IMR-90 (cell line): ENCODE measurements at regions not wholly inside any gene's neighbourhood (a gene's known extent, or its start where the extent isn't known, plus 50 kb on each side); places are given as distances from the start of the nearest gene placed in this dataset.

Experiments used
- ATAC-seq: fragments of 200-7000 bp; cut with Tn5 transposase; 2 replicates; pipeline ENCODE4 v1.9.1; 2020; ENCODE audit warnings: low read depth, mild to moderate bottlenecking, moderate library complexity
- BruUV-seq: library from RNA; stranded (reverse); fragments of 400-500 nt; replicated peaks from 2 replicates; lab custom pipeline; 2021; lab: Mats Ljungman, UMichigan
- CTCF ChIA-PET: fragments of 300-600 bp; formaldehyde crosslinking; extraction: SDS; loops from one replicate; lab custom pipeline; 2021; ENCODE audit warnings: antibody characterized with exemption; lab: Yijun Ruan, JAX
- POLR2A ChIA-PET: fragments of 300-600 bp; sonication (Branson Sonifier 250); formaldehyde crosslinking; loops from one replicate; lab custom pipeline; 2022; ENCODE audit warnings: antibody characterized with exemption; ENCODE audit not compliant: unreplicated experiment; lab: Charles Lee
- DNase-seq: peaks from one replicate; pipeline ENCODE4 v3.0.0; 2013
- H2AFZ ChIP-seq: replicated peaks from 2 replicates; pipeline ENCODE3; 2013; ENCODE audit warnings: low read length, mild to moderate bottlenecking; ENCODE audit not compliant: poor library complexity
- H2AK5ac ChIP-seq: 2 replicates; pipeline ENCODE4 v1.6.1; 2013; ENCODE audit warnings: low read depth, low read length, inconsistent platforms
- H2AK9ac ChIP-seq: replicated peaks from 2 replicates; pipeline ENCODE3; 2013; ENCODE audit warnings: mild to moderate bottlenecking, low read depth, low read length, moderate library complexity; ENCODE audit not compliant: poor library complexity
- H2BK120ac ChIP-seq: 2 replicates; pipeline ENCODE4 v1.6.1; 2013; ENCODE audit warnings: low read depth, low read length, inconsistent platforms
- H2BK15ac ChIP-seq: 3 replicates; pipeline ENCODE4 v1.6.1; 2013; ENCODE audit warnings: low read depth, low read length, inconsistent platforms
- H2BK20ac ChIP-seq: 2 replicates; pipeline ENCODE4 v1.6.1; 2013; ENCODE audit warnings: low read depth, mild to moderate bottlenecking, inconsistent platforms, low read length, moderate library complexity
- H2BK5ac ChIP-seq: 2 replicates; pipeline ENCODE4 v1.6.1; 2013; ENCODE audit warnings: mild to moderate bottlenecking, low read depth, low read length, inconsistent platforms; ENCODE audit not compliant: poor library complexity, severe bottlenecking
- H3K14ac ChIP-seq: replicated peaks from 2 replicates; pipeline ENCODE4 v1.6.1; 2013; ENCODE audit warnings: low read depth, low read length, inconsistent platforms
- H3K18ac ChIP-seq: 2 replicates; pipeline ENCODE4 v1.6.1; 2013; ENCODE audit warnings: low read depth, low read length, control low read depth
- H3K23ac ChIP-seq: 2 replicates; pipeline ENCODE4 v1.6.1; 2013; ENCODE audit warnings: low read depth, low read length, inconsistent platforms
- H3K27ac ChIP-seq: 2 replicates; pipeline ENCODE4 v1.5.1; 2013; ENCODE audit warnings: mild to moderate bottlenecking, control low read depth, low read length; ENCODE audit not compliant: insufficient read depth
- H3K27me3 ChIP-seq: 2 replicates; pipeline ENCODE4 v1.6.1; 2013; ENCODE audit warnings: low read length; ENCODE audit not compliant: control insufficient read depth, insufficient read depth
- H3K36me3 ChIP-seq: 2 replicates; pipeline ENCODE4 v1.6.1; 2013; ENCODE audit warnings: low read length, mixed read lengths; ENCODE audit not compliant: control insufficient read depth, insufficient read depth
- H3K4ac ChIP-seq: 2 replicates; pipeline ENCODE4 v1.6.1; 2013; ENCODE audit warnings: low read depth, low read length, inconsistent platforms
- H3K4me1 ChIP-seq: 2 replicates; pipeline ENCODE4 v1.6.1; 2013; ENCODE audit warnings: low read length, mixed read lengths; ENCODE audit not compliant: control insufficient read depth, insufficient read depth
- H3K4me2 ChIP-seq: 2 replicates; pipeline ENCODE4 v1.6.1; 2013; ENCODE audit warnings: low read depth, mild to moderate bottlenecking, control low read depth, low read length, moderate library complexity
- H3K4me3 ChIP-seq: 2 replicates; pipeline ENCODE4 v1.5.1; 2013; ENCODE audit warnings: low read depth, mild to moderate bottlenecking, control low read depth, low read length, moderate library complexity; ENCODE audit not compliant: insufficient read depth
- H3K56ac ChIP-seq: 2 replicates; pipeline ENCODE4 v1.6.1; 2013; ENCODE audit warnings: low read length, inconsistent platforms; ENCODE audit not compliant: insufficient read depth; ENCODE audit errors: extremely low read depth
- H3K79me1 ChIP-seq, 2 experiments: 2 replicates each; pipeline ENCODE4 v1.6.1; 2013; ENCODE audit warnings: low read length in 2 of 2, inconsistent platforms in 1 of 2, low read depth in 1 of 2
- H3K9ac ChIP-seq: 2 replicates; pipeline ENCODE4 v1.6.1; 2013; ENCODE audit warnings: low read depth, low read length, control low read depth
- H3K9me1 ChIP-seq: 2 replicates; pipeline ENCODE4 v1.6.1; 2013; ENCODE audit warnings: low read length, inconsistent platforms; ENCODE audit not compliant: insufficient read depth
- H3K9me3 ChIP-seq: 2 replicates; pipeline ENCODE4 v1.6.1; 2013; ENCODE audit warnings: low read length; ENCODE audit not compliant: control insufficient read depth, insufficient read depth
- H4K20me1 ChIP-seq: 2 replicates; pipeline ENCODE4 v1.6.1; 2013; ENCODE audit warnings: low read length, inconsistent platforms; ENCODE audit not compliant: insufficient read depth
- H4K5ac ChIP-seq: 2 replicates; pipeline ENCODE4 v1.6.1; 2013; ENCODE audit warnings: mild to moderate bottlenecking, low read depth, low read length, control low read depth
- H4K8ac ChIP-seq, 2 experiments: 2 replicates each; pipeline ENCODE4 v1.6.1; 2013; ENCODE audit warnings: low read depth in 2 of 2, low read length in 2 of 2, control low read depth in 1 of 2, inconsistent platforms in 1 of 2
- H4K91ac ChIP-seq: 2 replicates; pipeline ENCODE4 v1.6.1; 2013; ENCODE audit warnings: low read depth, low read length, inconsistent platforms; ENCODE audit not compliant: insufficient read depth
- CEBPB ChIP-seq: IDR thresholded peaks from 2 replicates; pipeline ENCODE4 v1.6.1; 2012; ENCODE audit warnings: low read depth, low read length, improper control_type of control experiment
- SMC3 ChIP-seq: fragments of 150-350 bp; IDR thresholded peaks from 2 replicates; pipeline ENCODE4 v1.6.1; 2016; ENCODE audit warnings: low read depth, mild to moderate bottlenecking, antibody characterized with exemption, low read length, moderate library complexity
- WGBS, 2 experiments: methylation state at CpG; one replicate each; pipeline versions ENCODE4 v1.1.5 to v1.1.7; 2013; ENCODE audit warnings: missing lambda C conversion rate in 2 of 2; ENCODE audit not compliant: insufficient read length in 1 of 2; ENCODE audit errors: extremely low coverage in 2 of 2; 5-methylcytosine and 5-hydroxymethylcytosine counted together
- dilution Hi-C: fragments of 300-500 bp; cut with HindIII; formaldehyde crosslinking; loops from one replicate; pipeline ENCODE4 v1.14.3; 2018; ENCODE audit warnings: low sequenced_read_pairs; ENCODE audit not compliant: unreplicated experiment
- in situ Hi-C: fragments of 300-500 bp; cut with MboI; formaldehyde crosslinking; loops from 3 replicates; pipeline ENCODE4 v1.14.3; 2019; ENCODE audit warnings: low sequenced_read_pairs, inconsistent platforms, mixed read lengths
- intact Hi-C: fragments of 100-400 bp; cut with micrococcal nuclease; formaldehyde crosslinking; loops from 2 replicates; pipeline ENCODE4 v1.10.0; 2022

DNA sequence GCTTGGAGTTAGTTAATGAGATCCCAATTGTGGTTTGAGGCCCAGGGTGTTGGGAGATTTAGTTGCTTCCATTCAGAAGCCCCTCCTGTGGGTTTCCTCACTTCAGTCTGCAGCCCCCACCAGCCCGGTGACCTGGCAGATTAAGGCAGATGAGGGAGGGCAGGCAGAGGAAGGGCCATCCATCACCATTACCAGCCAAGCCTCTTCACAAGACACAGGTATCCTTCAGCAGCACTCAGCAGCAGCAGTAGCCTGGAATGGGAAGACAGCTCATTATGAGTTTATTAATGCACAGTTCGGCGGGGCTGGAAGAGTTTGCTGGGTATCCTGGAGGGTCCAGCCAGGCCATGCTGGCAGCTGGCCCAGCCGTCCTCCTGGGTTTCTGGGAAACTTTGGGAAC, 90.0 kb upstream of the GPRC5B start:
- H3K9ac ChIP-seq = no peak overlapping the region
- no peak overlapping the region for H3K4ac ChIP-seq
- no TSS peak for BruUV-seq
- H3K14ac ChIP-seq = no peak overlapping the region
- no peak overlapping the region for H2BK20ac ChIP-seq
- POLR2A ChIA-PET = no interaction called here
- no peaks in the 10 kb centered on the region for H4K20me1 ChIP-seq
- no peak overlapping the region for H4K8ac ChIP-seq
- H2AK5ac ChIP-seq = no peak overlapping the region
- TF ChIP-seq CEBPB = no peak
- no peak for TF ChIP-seq SMC3
- H3K79me1 ChIP-seq = no peaks in the 10 kb centered on the region
- dilution Hi-C loops (no loop called here), in situ Hi-C loops (no loop called here), intact Hi-C loops (no loop called here)
- H3K9me1 ChIP-seq = no peaks in the 10 kb centered on the region
- CTCF ChIA-PET = interaction anchor here (0.9 kb wide), 1 partner anchor 68 kb away, joined by 3 read pairs; no protein-coding TSS in a partner anchor
- no peak overlapping the region for H3K56ac ChIP-seq
- no CpG with 5 or more reads among the region's 4 CpGs for WGBS, 2 experiments
- no peak overlapping the region for H3K4me3 ChIP-seq
- no peaks in the 10 kb centered on the region for H3K36me3 ChIP-seq
- no peaks in the 10 kb centered on the region for H3K4me1 ChIP-seq
- H4K91ac ChIP-seq = no peak overlapping the region
- no peaks in the 10 kb centered on the region for H3K9me3 ChIP-seq
- H3K4me2 ChIP-seq = no peak overlapping the region
- H2AFZ ChIP-seq = no peak overlapping the region
- no peak overlapping the region for H3K18ac ChIP-seq
- no peak overlapping the region for H2AK9ac ChIP-seq
- no peaks in the 10 kb centered on the region for H3K27me3 ChIP-seq
- H3K27ac ChIP-seq = no peak overlapping the region
- no peak for DNase-seq
- no peak overlapping the region for H3K23ac ChIP-seq
- no peak overlapping the region for H2BK5ac ChIP-seq
- no peak overlapping the region for H4K5ac ChIP-seq
- no peak for ATAC-seq
- H2BK120ac ChIP-seq = no peak overlapping the region
- H2BK15ac ChIP-seq = no peak overlapping the region
